ENCODE measurements at regions not wholly inside any gene's neighbourhood (a gene's known extent, or its start where the extent isn't known, plus 50 kb on each side); places are given as distances from the start of the nearest gene placed in this dataset.

DNA sequence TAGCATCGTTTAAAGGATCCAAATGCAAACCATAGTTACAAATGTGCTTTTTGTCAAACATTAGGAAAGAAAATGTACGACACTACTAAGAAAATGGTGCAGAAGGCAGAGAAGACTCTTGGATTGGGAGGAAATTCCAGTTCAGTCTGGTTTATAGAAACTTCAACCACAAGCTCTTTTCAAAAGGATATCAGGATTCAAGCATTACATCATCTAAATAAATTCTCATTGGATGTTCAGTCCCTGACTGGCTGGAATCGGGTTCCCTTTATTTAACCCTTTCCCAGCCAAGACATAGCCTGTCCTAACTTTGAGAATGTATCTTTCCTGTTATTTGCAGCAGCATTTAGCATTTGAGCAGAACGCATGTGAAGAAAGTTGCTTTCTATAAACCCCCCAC lies 184.6 kb downstream of the LMO4 start:
- H3K27me3 Mint-ChIP-seq = no peaks in the 10 kb centered on the region
- no peaks in the 10 kb centered on the region for H3K9me3 Mint-ChIP-seq
- no peak overlapping the region for H3K27ac Mint-ChIP-seq
- no peak for ATAC-seq
- no peak overlapping the region for H3K4me3 Mint-ChIP-seq
- peaks cover 7% of the 10 kb centered on the region for H3K4me1 Mint-ChIP-seq
- no peaks in the 10 kb centered on the region for H3K36me3 Mint-ChIP-seq

DNA sequence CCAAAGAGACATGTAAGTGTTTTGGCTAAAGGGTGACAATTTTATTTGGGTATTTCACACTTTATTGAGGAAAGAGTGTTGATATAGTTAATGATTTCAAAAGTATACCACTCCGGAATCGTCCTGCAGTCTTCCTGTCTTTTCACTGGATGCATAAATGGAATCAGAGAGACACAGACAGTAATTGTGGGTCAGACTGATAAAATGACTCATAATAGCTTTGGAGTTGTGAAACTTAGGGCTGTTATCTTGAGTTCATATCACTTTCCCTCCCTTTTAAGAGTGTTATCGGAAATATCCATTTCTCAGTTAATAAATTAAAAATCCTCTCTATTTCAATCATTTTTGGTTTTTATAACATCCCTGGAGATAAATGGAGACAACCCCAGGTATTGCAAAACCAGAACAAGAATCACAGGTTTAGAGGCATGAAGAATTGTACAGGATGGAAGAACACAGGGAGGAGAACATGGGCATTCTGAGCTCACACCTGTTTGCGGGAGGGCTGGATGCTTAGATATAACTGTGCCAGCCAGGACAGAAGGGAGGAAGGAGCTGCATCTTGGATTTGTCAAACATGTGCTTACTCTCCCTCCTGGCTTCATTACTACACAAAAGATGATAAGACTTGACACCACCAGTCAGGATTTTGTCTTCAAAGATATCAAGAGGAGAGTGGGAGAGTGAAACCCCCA lies 185.4 kb downstream of the LMO4 start:
- H3K36me3 Mint-ChIP-seq = no peaks in the 10 kb centered on the region
- peaks cover 13% of the 10 kb centered on the region for H3K4me1 Mint-ChIP-seq
- H3K9me3 Mint-ChIP-seq = no peaks in the 10 kb centered on the region
- no peak overlapping the region for H3K27ac Mint-ChIP-seq
- no peak overlapping the region for H3K4me3 Mint-ChIP-seq
- ATAC-seq = no peak
- H3K27me3 Mint-ChIP-seq = no peaks in the 10 kb centered on the region

- Mint-ChIP-seq H3K4me3 (no peak overlapping the region), H3K27ac (no peak overlapping the region), H3K9me3 (peaks cover under 1% of the 10 kb centered on the region), H3K36me3 (no peaks in the 10 kb centered on the region), H3K27me3 (no peaks in the 10 kb centered on the region), H3K4me1 (peaks cover 24% of the 10 kb centered on the region)
- ATAC-seq = no peak
These were observed 187.1 kb downstream of the LMO4 start for GRCh38 chr1:87515781-87516180.

DNA sequence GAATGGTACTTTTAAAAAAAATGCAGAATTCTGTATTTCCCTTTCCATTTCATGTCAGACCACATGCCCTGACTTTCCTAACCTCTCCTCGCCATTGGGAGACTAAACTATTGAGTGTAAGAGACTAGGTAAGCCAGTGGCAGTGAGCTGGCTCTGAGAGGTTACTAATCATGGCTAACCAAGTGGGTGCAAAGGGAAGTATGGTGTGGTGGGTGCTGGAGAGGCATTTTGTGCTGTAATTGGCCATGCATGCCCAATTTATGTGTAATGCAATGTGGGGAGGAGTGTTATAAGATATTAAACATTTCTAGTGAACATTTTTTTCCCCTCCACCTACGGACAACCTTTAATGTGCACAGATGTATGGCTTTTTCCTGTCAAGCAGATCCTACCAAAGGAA lies 190.1 kb downstream of the LMO4 start:
- H3K4me1 Mint-ChIP-seq = peaks cover 17% of the 10 kb centered on the region
- H3K27ac Mint-ChIP-seq = no peak overlapping the region
- peak; percentile 37 for ATAC-seq
- H3K9me3 Mint-ChIP-seq = peaks cover 3% of the 10 kb centered on the region
- no peaks in the 10 kb centered on the region for H3K27me3 Mint-ChIP-seq
- H3K4me3 Mint-ChIP-seq = no peak overlapping the region
- no peaks in the 10 kb centered on the region for H3K36me3 Mint-ChIP-seq

DNA sequence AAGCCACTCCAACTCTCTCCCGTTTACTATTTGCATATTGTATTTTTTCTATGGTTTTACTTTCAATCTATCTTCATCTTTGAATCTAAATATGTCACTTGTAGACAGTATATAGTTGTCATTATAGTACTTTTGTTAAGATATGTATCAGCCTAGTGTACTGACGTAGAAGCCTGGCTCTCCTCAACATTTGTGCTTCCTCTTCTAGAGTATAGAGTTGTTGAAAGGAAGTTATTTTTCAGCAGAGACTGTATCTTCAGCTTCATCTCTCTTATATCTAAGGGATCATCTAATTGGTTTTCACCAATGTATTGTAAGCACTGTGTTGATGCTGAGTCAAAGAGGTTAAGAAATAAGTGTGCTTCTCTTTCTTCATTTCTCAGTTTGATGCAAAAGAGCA lies 192.8 kb downstream of the LMO4 start:
- Mint-ChIP-seq H3K4me1 (peaks cover 17% of the 10 kb centered on the region), H3K4me3 (no peak overlapping the region), H3K9me3 (peaks cover 3% of the 10 kb centered on the region), H3K27me3 (no peaks in the 10 kb centered on the region), H3K36me3 (no peaks in the 10 kb centered on the region), H3K27ac (no peak overlapping the region)
- no peak for ATAC-seq

- H3K36me3 Mint-ChIP-seq = no peaks in the 10 kb centered on the region
- no peak overlapping the region for H3K4me3 Mint-ChIP-seq
- peaks cover 17% of the 10 kb centered on the region for H3K4me1 Mint-ChIP-seq
- no peak overlapping the region for H3K27ac Mint-ChIP-seq
- H3K27me3 Mint-ChIP-seq = no peaks in the 10 kb centered on the region
- no peak for ATAC-seq
- H3K9me3 Mint-ChIP-seq = peaks cover 3% of the 10 kb centered on the region
These were observed 194.8 kb downstream of the LMO4 start for GRCh38 chr1:87523466-87523865.

- H3K4me1 Mint-ChIP-seq = peaks cover 10% of the 10 kb centered on the region
- no peak overlapping the region for H3K27ac Mint-ChIP-seq
- H3K9me3 Mint-ChIP-seq = peaks cover 3% of the 10 kb centered on the region
- H3K36me3 Mint-ChIP-seq = no peaks in the 10 kb centered on the region
- H3K27me3 Mint-ChIP-seq = no peaks in the 10 kb centered on the region
- H3K4me3 Mint-ChIP-seq = no peak overlapping the region
- ATAC-seq = no peak
These were observed 195.5 kb downstream of the LMO4 start for GRCh38 chr1:87524021-87524754.

- ATAC-seq = no peak
- Mint-ChIP-seq H3K4me1 (no peaks in the 10 kb centered on the region), H3K36me3 (no peaks in the 10 kb centered on the region), H3K27ac (no peak overlapping the region), H3K9me3 (no peaks in the 10 kb centered on the region), H3K4me3 (no peak overlapping the region), H3K27me3 (no peaks in the 10 kb centered on the region)
These were observed 200.3 kb downstream of the LMO4 start for GRCh38 chr1:87528754-87529517.

DNA sequence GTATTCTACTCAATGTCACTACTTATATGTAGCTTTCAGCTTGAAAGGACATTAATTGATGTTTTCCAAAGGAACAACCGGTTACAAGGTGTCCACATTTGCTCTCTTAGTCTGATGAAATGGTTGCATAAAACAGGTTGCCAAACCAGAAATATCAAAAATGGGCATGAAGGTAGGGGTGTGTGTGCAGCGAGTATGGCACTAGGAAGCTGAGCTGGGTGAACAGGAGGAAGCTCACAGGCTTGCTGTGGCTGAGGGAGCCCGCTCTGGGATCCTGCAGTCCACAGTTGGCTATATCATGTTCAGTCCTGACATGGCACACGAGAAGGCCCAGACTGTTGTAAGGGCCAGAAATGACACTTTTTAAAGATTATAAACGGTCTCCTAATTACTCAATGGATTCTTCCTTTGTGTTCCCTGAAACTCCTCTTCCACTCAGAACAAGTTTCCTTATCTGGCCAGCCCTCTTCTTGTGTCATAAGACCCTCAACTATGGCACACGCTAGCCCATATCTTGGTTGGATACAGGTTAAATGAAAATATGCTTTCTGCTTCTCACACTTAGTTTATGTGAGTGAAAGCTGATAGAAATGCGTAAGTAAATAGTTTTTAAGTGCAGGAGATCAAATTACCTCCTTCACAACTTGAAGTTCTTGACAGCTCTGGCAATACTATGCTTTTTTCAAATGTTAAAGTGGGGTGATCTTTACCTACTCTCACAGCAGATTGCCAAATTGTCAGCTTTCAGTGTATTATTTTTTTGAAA lies 201.5 kb downstream of the LMO4 start:
- H3K27me3 Mint-ChIP-seq = no peaks in the 10 kb centered on the region
- ATAC-seq = no peak
- H3K27ac Mint-ChIP-seq = no peak overlapping the region
- H3K4me1 Mint-ChIP-seq = no peaks in the 10 kb centered on the region
- peaks cover 3% of the 10 kb centered on the region for H3K9me3 Mint-ChIP-seq
- no peaks in the 10 kb centered on the region for H3K36me3 Mint-ChIP-seq
- H3K4me3 Mint-ChIP-seq = no peak overlapping the region

DNA sequence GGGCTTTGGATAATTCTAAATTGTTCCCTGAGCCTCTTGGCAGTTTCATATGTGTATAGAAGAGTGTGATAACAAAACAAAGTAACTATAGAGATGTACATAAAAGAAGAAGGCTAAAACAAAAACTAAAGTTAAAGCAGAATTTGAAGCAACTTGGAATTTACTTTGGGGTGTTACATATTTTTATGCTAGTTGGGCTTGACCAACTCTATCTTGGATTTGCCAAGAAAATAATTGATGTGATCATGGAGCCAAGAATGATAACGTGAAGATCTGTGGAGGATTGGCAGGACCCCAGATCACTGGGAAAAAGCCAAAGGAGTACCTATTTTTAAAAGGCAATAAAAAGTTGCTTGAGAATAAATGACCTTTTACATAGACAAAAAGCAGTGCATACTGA lies 206.9 kb downstream of the LMO4 start:
- no peak overlapping the region for H3K27ac Mint-ChIP-seq
- no peaks in the 10 kb centered on the region for H3K27me3 Mint-ChIP-seq
- no peaks in the 10 kb centered on the region for H3K36me3 Mint-ChIP-seq
- no peaks in the 10 kb centered on the region for H3K4me1 Mint-ChIP-seq
- H3K9me3 Mint-ChIP-seq = peaks cover 3% of the 10 kb centered on the region
- ATAC-seq = no peak
- H3K4me3 Mint-ChIP-seq = no peak overlapping the region

DNA sequence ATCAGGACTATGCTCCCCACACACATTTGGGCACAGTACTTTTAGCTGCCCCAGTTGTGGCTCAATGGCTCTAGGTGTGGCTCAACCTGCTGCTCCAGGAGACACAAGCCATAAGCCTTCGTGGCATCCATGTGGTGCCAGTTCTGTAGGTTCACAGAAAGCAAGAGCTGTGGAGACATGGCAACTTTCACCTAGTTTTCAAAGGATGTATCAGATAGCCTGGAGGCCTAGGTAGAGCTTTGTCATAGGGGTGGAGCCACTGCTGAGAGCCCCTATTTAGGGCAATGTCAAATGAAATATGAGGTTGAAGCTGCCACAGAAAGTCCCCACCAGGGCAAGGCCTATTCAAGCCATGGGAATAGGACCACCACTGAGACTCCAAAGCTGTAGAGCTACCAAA lies 210.5 kb downstream of the LMO4 start:
- no peak for ATAC-seq
- no peaks in the 10 kb centered on the region for H3K27me3 Mint-ChIP-seq
- peaks cover 15% of the 10 kb centered on the region for H3K9me3 Mint-ChIP-seq
- H3K4me3 Mint-ChIP-seq = no peak overlapping the region
- peaks cover 17% of the 10 kb centered on the region for H3K36me3 Mint-ChIP-seq
- no peaks in the 10 kb centered on the region for H3K4me1 Mint-ChIP-seq
- no peak overlapping the region for H3K27ac Mint-ChIP-seq

DNA sequence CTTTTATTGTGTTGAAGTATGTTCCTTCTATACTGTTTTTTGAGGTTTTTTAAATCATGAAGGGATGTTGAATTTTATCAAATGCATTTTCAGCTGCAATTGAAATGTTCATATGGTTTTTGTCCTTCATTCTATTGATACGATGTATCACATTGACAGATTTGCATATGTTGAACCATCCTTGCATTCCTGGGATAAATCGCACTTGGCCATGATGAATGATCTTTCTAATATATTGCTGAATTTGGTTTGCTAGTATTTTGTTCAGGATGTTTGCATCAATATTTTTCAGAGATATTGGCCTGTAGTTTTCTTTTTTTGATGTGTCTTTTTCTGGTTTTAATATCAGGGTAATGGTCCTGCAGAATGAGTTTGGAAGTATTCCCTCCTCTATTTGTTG lies 214.0 kb downstream of the LMO4 start:
- no peak overlapping the region for H3K4me3 Mint-ChIP-seq
- no peak overlapping the region for H3K27ac Mint-ChIP-seq
- H3K36me3 Mint-ChIP-seq = peaks cover 32% of the 10 kb centered on the region
- peaks cover 28% of the 10 kb centered on the region for H3K9me3 Mint-ChIP-seq
- H3K4me1 Mint-ChIP-seq = no peaks in the 10 kb centered on the region
- no peak for ATAC-seq
- H3K27me3 Mint-ChIP-seq = no peaks in the 10 kb centered on the region

DNA sequence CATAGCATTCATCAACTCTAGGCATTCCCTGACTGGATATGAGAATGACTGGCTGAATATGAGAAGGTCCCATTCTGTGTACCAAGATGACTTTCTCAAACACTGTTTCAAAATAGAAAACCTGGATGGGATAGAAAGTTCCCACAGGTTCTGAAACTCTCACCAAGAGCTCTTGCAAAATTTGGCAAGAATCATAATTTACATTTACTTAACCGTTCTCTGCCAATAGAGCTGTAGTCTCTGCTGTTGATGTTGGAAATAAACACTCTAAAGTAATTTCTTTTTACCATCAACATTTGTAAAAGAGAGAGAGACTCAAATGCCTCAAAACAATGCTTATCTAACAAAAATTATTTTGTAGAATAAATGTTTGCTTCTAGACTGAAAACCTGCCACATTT lies 221.1 kb downstream of the LMO4 start:
- H3K4me3 Mint-ChIP-seq = no peak overlapping the region
- no peaks in the 10 kb centered on the region for H3K27me3 Mint-ChIP-seq
- H3K27ac Mint-ChIP-seq = no peak overlapping the region
- H3K36me3 Mint-ChIP-seq = peaks cover 9% of the 10 kb centered on the region
- ATAC-seq = no peak
- H3K9me3 Mint-ChIP-seq = peaks cover 12% of the 10 kb centered on the region
- no peaks in the 10 kb centered on the region for H3K4me1 Mint-ChIP-seq

DNA sequence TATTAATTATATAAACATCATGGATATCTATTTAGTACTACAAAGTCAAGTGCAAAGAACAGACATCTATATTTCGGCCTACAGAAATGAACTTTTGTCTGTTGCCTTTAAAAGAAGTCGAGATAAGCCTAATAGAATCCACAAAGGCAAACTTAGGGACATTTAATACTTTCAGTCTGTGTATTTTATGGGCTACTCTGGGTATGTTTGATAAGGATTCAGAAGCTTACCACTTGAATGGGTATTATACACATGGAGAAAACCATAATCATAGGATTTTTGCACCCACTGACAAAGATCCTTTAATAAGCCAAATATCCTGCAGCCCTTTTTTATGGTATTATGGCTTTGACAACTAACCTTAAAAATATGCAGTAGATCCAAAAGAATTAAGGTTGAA lies 224.8 kb downstream of the LMO4 start:
- Mint-ChIP-seq H3K27me3 (no peaks in the 10 kb centered on the region), H3K36me3 (no peaks in the 10 kb centered on the region), H3K27ac (no peak overlapping the region), H3K9me3 (no peaks in the 10 kb centered on the region), H3K4me1 (no peaks in the 10 kb centered on the region), H3K4me3 (no peak overlapping the region)
- no peak for ATAC-seq

DNA sequence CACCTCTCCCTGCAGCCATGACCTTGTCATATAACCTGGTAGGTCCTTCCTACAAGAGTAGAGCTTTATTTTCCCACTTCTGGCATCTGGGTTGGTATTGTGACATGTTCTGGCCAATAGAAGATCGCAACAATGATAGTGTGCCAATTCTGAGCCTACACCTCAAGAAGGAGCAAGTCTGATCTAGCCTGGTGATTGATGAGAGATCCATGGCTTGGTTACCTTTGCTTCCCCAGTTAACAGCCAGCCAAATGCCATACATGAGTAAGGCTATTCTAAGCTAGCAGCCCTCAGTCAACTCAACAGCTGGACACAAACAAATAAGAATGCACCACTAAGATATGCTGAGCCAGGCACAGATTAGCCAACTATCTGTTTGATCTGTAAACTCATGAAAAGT lies 226.7 kb downstream of the LMO4 start:
- no peak overlapping the region for H3K4me3 Mint-ChIP-seq
- no peak for ATAC-seq
- no peak overlapping the region for H3K27ac Mint-ChIP-seq
- no peaks in the 10 kb centered on the region for H3K9me3 Mint-ChIP-seq
- no peaks in the 10 kb centered on the region for H3K4me1 Mint-ChIP-seq
- no peaks in the 10 kb centered on the region for H3K27me3 Mint-ChIP-seq
- H3K36me3 Mint-ChIP-seq = no peaks in the 10 kb centered on the region
